Keratinocyte (primary cell): ENCODE measurements at regions not wholly inside any gene's neighbourhood (a gene's known extent, or its start where the extent isn't known, plus 50 kb on each side); places are given as distances from the start of the nearest gene placed in this dataset.

Experiments used
- EZH2 ChIP-seq: IDR thresholded peaks from one replicate; pipeline ENCODE4 v1.6.1; 2012; ENCODE audit warnings: inconsistent platforms, mild to moderate bottlenecking, low read length, moderate library complexity
- TF ChIP-seq, protein P1 (sequence below), 3 experiments: IDR thresholded peaks in 1 of 3; conservative IDR thresholded peaks in 1 of 3; optimal IDR thresholded peaks in 1 of 3; 2 replicates in 2 of 3; 3 replicates in 1 of 3; pipeline versions ENCODE3 to v1.5.1; 2011; ENCODE audit warnings: low read length in 3 of 3, mild to moderate bottlenecking in 3 of 3, moderate library complexity in 2 of 3, control low read depth in 1 of 3, inconsistent platforms in 1 of 3; ENCODE audit not compliant: insufficient read depth in 2 of 3; ENCODE audit errors: extremely low read depth in 1 of 3

GRCh38 chr12:34393086-34393820 lies 371.0 kb downstream of the ALG10 start:
- TF ChIP-seq, protein P1, sequence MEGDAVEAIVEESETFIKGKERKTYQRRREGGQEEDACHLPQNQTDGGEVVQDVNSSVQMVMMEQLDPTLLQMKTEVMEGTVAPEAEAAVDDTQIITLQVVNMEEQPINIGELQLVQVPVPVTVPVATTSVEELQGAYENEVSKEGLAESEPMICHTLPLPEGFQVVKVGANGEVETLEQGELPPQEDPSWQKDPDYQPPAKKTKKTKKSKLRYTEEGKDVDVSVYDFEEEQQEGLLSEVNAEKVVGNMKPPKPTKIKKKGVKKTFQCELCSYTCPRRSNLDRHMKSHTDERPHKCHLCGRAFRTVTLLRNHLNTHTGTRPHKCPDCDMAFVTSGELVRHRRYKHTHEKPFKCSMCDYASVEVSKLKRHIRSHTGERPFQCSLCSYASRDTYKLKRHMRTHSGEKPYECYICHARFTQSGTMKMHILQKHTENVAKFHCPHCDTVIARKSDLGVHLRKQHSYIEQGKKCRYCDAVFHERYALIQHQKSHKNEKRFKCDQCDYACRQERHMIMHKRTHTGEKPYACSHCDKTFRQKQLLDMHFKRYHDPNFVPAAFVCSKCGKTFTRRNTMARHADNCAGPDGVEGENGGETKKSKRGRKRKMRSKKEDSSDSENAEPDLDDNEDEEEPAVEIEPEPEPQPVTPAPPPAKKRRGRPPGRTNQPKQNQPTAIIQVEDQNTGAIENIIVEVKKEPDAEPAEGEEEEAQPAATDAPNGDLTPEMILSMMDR (optimal IDR thresholded peaks at IDR 0.05 in 1 of 3, IDR thresholded peaks at IDR 0.05 in 1 of 3, conservative IDR thresholded peaks at IDR 0.05 in 1 of 3; ENCODE audit: extremely low read depth in 1 of 3, insufficient read depth in 2 of 3, low read length in 3 of 3) = no peak
- no peak for TF ChIP-seq EZH2
